HepG2 (cell line): ENCODE measurements at regions not wholly inside any gene's neighbourhood (a gene's known extent, or its start where the extent isn't known, plus 50 kb on each side); places are given as distances from the start of the nearest gene placed in this dataset.
A peak's percentile ranks its signal among the peaks of the same experiment; 100 is the strongest.

Source experiments
- ATAC-seq: fragments of 200-7000 bp; cut with Tn5 transposase; 3 replicates; pipeline ENCODE4 v1.9.1; 2020; ENCODE audit warnings: mild to moderate bottlenecking, moderate library complexity
- BruUV-seq: library from RNA; stranded (reverse); fragments of 400-500 nt; replicated peaks from 2 replicates; lab custom pipeline; 2021; lab: Mats Ljungman, UMichigan
- CTCF ChIA-PET: fragments of 300-600 bp; formaldehyde crosslinking; extraction: SDS; loops from one replicate; lab custom pipeline; 2021; ENCODE audit warnings: low total read pairs, inconsistent platforms, low intra/inter-chr PET ratio; lab: Yijun Ruan, JAX
- POLR2A ChIA-PET: fragments of 350-600 bp; sonication (Branson Sonifier 250); formaldehyde crosslinking; loops from one replicate; lab custom pipeline; 2020; ENCODE audit warnings: antibody characterized with exemption, inconsistent platforms; lab: Yijun Ruan, JAX
- DNase-seq: peaks from one replicate; pipeline ENCODE4 v3.0.0-alpha.2; 2015; ENCODE audit warnings: low spot score
- FAIRE-seq: peaks from 3 replicates; lab custom pipeline; 2011; peaks lifted over from hg19 to GRCh38; lab: Jason Lieb, UNC
- H2AFZ ChIP-seq: one replicate; pipeline ENCODE4 v1.6.1; 2011; ENCODE audit warnings: low read length, inconsistent platforms
- H3K27ac ChIP-seq: fragments of 300-600 bp; 3 replicates; pipeline ENCODE4 v1.8.0; 2011; ENCODE audit warnings: mixed run types, mild to moderate bottlenecking, mixed read lengths, low read length, inconsistent platforms; ENCODE audit not compliant: insufficient read depth; ENCODE audit errors: extremely low read length
- H3K27me3 ChIP-seq, 2 experiments: fragments of 200-600 bp in 1 of 2; 2 replicates in 1 of 2; 3 replicates in 1 of 2; pipeline versions ENCODE4 v1.6.0 to v1.8.0; 2011; ENCODE audit warnings: low read length in 2 of 2, mild to moderate bottlenecking in 2 of 2, moderate library complexity in 2 of 2, inconsistent platforms in 1 of 2; ENCODE audit not compliant: insufficient read depth in 2 of 2, control insufficient read depth in 1 of 2
- H3K36me3 ChIP-seq, 2 experiments: fragments of 200-600 bp in 1 of 2; replicated peaks in 1 of 2; 2 replicates in 1 of 2; 3 replicates in 1 of 2; pipeline versions ENCODE4 v1.5.1 to v1.8.0; 2011; ENCODE audit warnings: low read length in 2 of 2, inconsistent platforms in 1 of 2; ENCODE audit not compliant: insufficient read depth in 2 of 2, control insufficient read depth in 1 of 2
- H3K4me1 ChIP-seq: 2 replicates; pipeline ENCODE4 v1.5.1; 2012; ENCODE audit warnings: low read length, inconsistent platforms; ENCODE audit not compliant: insufficient read depth
- H3K4me2 ChIP-seq: 2 replicates; pipeline ENCODE4 v1.6.0; 2011; ENCODE audit warnings: low read depth, low read length, inconsistent platforms
- H3K4me3 ChIP-seq, 3 experiments: fragments of 200-600 bp in 1 of 3; sonication (generic), shearing (Covaris generic) in 1 of 3; replicated peaks in 1 of 3; 2 replicates each; pipeline ENCODE4 v1.5.1; 2011 to 2016; ENCODE audit warnings: low read length in 3 of 3, inconsistent platforms in 2 of 3, low read depth in 2 of 3, mild to moderate bottlenecking in 2 of 3, control low read depth in 1 of 3, mixed read lengths in 1 of 3; ENCODE audit not compliant: insufficient read depth in 1 of 3
- H3K79me2 ChIP-seq: one replicate; pipeline ENCODE4 v1.6.1; 2011; ENCODE audit warnings: low read length, inconsistent platforms; ENCODE audit not compliant: insufficient read depth
- H3K9ac ChIP-seq: 2 replicates; pipeline ENCODE4 v1.6.0; 2011; ENCODE audit warnings: mild to moderate bottlenecking, low read depth, low read length, inconsistent platforms; ENCODE audit not compliant: insufficient read depth
- H3K9me3 ChIP-seq: 2 replicates; pipeline ENCODE4 v1.5.1; 2012; ENCODE audit warnings: mild to moderate bottlenecking, low read length
- H4K20me1 ChIP-seq: 2 replicates; pipeline ENCODE4 v1.6.0; 2011; ENCODE audit warnings: inconsistent platforms, mild to moderate bottlenecking, low read length, moderate library complexity; ENCODE audit not compliant: insufficient read depth
- CEBPB ChIP-seq: IDR thresholded peaks from 2 replicates; pipeline ENCODE4 v1.6.1; 2011; ENCODE audit warnings: low read depth, low read length, improper control_type of control experiment, borderline replicate concordance
- DPF2 ChIP-seq: sonication (generic); formaldehyde crosslinking; IDR thresholded peaks from 2 replicates; pipeline ENCODE4 v1.4.0; 2020; ENCODE audit warnings: mild to moderate bottlenecking, low read depth, missing genetic modification reagents, borderline replicate concordance
- NR2F6 ChIP-seq, 2 experiments: IDR thresholded peaks; 2 replicates each; pipeline ENCODE4 v1.6.1; 2016; ENCODE audit warnings: antibody characterized with exemption in 1 of 2, mild to moderate bottlenecking in 1 of 2
- RFXAP ChIP-seq: sonication (generic); formaldehyde crosslinking; IDR thresholded peaks from 2 replicates; pipeline ENCODE4 v1.4.0; 2020; ENCODE audit warnings: missing genetic modification reagents, borderline replicate concordance
- SETDB1 ChIP-seq: sonication (generic); formaldehyde crosslinking; IDR thresholded peaks from 2 replicates; pipeline ENCODE4 v1.5.1; 2020; ENCODE audit warnings: missing genetic modification reagents, mild to moderate bottlenecking, borderline replicate concordance
- SKI ChIP-seq: fragments of 450-650 bp; IDR thresholded peaks from one replicate; pipeline ENCODE4 v1.6.1; 2018; ENCODE audit warnings: mild to moderate bottlenecking; ENCODE audit not compliant: partially characterized antibody
- SSRP1 ChIP-seq: IDR thresholded peaks from 2 replicates; pipeline ENCODE4 v1.6.1; 2016; ENCODE audit warnings: control low read depth
- SYNCRIP ChIP-seq: fragments of 200-400 bp; formaldehyde crosslinking; IDR thresholded peaks from 2 replicates; pipeline ENCODE4 v1.6.1; 2018; ENCODE audit warnings: mild to moderate bottlenecking, low read depth, low read length; ENCODE audit not compliant: insufficient read depth
- ZNF709 ChIP-seq: sonication (generic); formaldehyde crosslinking; IDR thresholded peaks from 2 replicates; pipeline ENCODE4 v1.5.0; 2020; ENCODE audit warnings: mild to moderate bottlenecking, missing genetic modification reagents
- WGBS: methylation state at CpG from one replicate; pipeline ENCODE4 v1.1.6; 2017; ENCODE audit warnings: low lambda C conversion rate; 5-methylcytosine and 5-hydroxymethylcytosine counted together
- in situ Hi-C: cut with HindIII; loops from 2 replicates; pipeline ENCODE4 v1.10.0; 2017; ENCODE audit warnings: low pct_unique_long_range_greater_than_20kb; ENCODE audit not compliant: extremely low pct_ligation_motif_present
- intact Hi-C: fragments of 100-400 bp; cut with micrococcal nuclease; formaldehyde crosslinking; loops from one replicate; pipeline ENCODE4 v1.10.0; 2022; ENCODE audit not compliant: unreplicated experiment
- TF ChIP-seq, protein P1 (sequence below), 2 experiments: sonication (generic) in 1 of 2; formaldehyde crosslinking in 1 of 2; IDR thresholded peaks; 2 replicates each; pipeline versions ENCODE4 v1.4.0 to v1.6.1; 2016 to 2020; ENCODE audit warnings: borderline replicate concordance in 1 of 2, low read depth in 1 of 2, mild to moderate bottlenecking in 1 of 2, missing genetic modification reagents in 1 of 2

DNA sequence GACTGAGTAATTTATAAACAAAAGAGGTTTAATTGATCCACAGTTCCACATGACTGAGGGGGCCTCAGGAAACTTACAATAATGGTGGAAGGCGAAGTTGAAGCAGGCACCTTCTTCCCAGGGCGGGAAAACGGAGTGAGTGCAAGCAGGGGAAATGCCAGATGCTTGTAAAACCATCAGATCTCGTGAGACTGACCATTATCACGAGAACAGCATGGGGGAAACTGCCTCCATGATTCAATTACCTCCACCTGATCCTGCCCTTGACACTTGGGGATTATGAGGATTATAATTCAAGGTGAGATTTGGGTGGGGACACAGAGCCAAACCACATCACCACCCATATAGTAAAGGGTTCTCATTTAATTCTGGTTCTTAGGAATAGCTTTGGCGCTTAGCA is 219.5 kb upstream of the ATP5MC3 start (continued):
- TF ChIP-seq ZNF709 (CRISPR knock-in tag): no peak
- TF ChIP-seq SSRP1 (CRISPR knock-in tag): no peak
- TF ChIP-seq RFXAP (CRISPR knock-in tag): no peak
- TF ChIP-seq, protein P1, sequence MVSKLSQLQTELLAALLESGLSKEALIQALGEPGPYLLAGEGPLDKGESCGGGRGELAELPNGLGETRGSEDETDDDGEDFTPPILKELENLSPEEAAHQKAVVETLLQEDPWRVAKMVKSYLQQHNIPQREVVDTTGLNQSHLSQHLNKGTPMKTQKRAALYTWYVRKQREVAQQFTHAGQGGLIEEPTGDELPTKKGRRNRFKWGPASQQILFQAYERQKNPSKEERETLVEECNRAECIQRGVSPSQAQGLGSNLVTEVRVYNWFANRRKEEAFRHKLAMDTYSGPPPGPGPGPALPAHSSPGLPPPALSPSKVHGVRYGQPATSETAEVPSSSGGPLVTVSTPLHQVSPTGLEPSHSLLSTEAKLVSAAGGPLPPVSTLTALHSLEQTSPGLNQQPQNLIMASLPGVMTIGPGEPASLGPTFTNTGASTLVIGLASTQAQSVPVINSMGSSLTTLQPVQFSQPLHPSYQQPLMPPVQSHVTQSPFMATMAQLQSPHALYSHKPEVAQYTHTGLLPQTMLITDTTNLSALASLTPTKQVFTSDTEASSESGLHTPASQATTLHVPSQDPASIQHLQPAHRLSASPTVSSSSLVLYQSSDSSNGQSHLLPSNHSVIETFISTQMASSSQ (IDR thresholded peaks at IDR 0.05; ENCODE audit: low read depth): no peak
- TF ChIP-seq, protein P1 (CRISPR knock-in tag; IDR thresholded peaks at IDR 0.05; ENCODE audit: borderline replicate concordance): no peak

DNA sequence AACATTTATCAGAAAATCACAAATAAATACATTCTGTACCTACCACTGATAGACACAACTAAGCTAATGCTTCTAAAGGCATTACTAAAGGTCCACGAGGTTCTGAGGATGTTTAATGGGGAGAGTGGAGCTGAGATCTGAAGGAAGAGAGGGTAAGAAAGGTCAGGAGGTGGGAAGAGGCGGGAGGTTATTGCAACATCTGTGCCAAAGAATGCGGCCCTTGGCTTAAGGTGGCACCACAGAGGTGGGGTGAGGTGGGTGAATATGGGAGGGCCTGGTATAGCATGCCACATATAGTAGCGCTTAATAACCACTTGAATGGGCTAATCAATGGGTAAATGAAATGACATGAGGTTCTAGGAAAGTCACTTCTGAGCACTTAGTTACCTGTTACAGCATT is 217.8 kb upstream of the ATP5MC3 start:
- Histone ChIP-seq H3K36me3 (no peaks in the 10 kb centered on the region), H3K27ac (no peak overlapping the region), H3K9me3 (no peaks in the 10 kb centered on the region), H3K4me3 (no peak overlapping the region), H2AFZ (no peak overlapping the region), H3K4me2 (no peak overlapping the region), H4K20me1 (no peaks in the 10 kb centered on the region), H3K9ac (no peak overlapping the region), H3K79me2 (no peaks in the 10 kb centered on the region), H3K27me3 (peaks cover 0 to 14% of the 10 kb centered on the region in 2 experiments; a peak in 2 of 5 replicates), H3K4me1 (no peaks in the 10 kb centered on the region)
- in situ Hi-C loops: no loop called here
- WGBS: 28% methylated on average over 4 of the region's 4 CpGs
- no TSS peak for BruUV-seq
- POLR2A ChIA-PET: no interaction called here
- CTCF ChIA-PET: no interaction called here
- TF ChIP-seq SETDB1 (CRISPR knock-in tag) (no peak), DPF2 (CRISPR knock-in tag) (no peak), SYNCRIP (no peak), NR2F6 (IDR thresholded peaks at IDR 0.05) (no peak), NR2F6 (CRISPR knock-in tag; IDR thresholded peaks at IDR 0.05) (no peak), CEBPB (peak; percentile 64), SKI (no peak)
- intact Hi-C loops: no loop called here
- no peak for ATAC-seq
- no peak for DNase-seq
- no peak for FAIRE-seq
